HEK293 (cell line): ENCODE measurements at regions not wholly inside any gene's neighbourhood (a gene's known extent, or its start where the extent isn't known, plus 50 kb on each side); places are given as distances from the start of the nearest gene placed in this dataset.

Experiments used
- CTCF ChIA-PET: fragments of 350-600 bp; formaldehyde crosslinking; extraction: SDS; loops from one replicate; lab custom pipeline; 2021; ENCODE audit warnings: antibody characterized with exemption; lab: Yijun Ruan, JAX
- POLR2A ChIA-PET: fragments of 300-600 bp; formaldehyde crosslinking; extraction: SDS; loops from one replicate; lab custom pipeline; 2020; ENCODE audit warnings: antibody characterized with exemption, inconsistent platforms; lab: Yijun Ruan, JAX
- H3K27ac ChIP-seq: fragments of 200-500 bp; sonication (Bioruptor generic); 2 replicates; pipeline ENCODE4 v1.5.1; 2014; ENCODE audit warnings: low read depth, low read length, control low read depth, inconsistent platforms; ENCODE audit errors: extremely low read depth
- H3K36me3 ChIP-seq, 2 experiments: fragments of 200-500 bp in 1 of 2; sonication (Bioruptor generic) in 1 of 2; 1 replicate in 1 of 2; 2 replicates in 1 of 2; pipeline ENCODE4 v1.5.1; 2014 to 2017; ENCODE audit warnings: inconsistent platforms in 2 of 2, low read length in 2 of 2; ENCODE audit not compliant: control insufficient read depth in 2 of 2, insufficient read depth in 1 of 2
- H3K4me1 ChIP-seq: fragments of 200-500 bp; sonication (Bioruptor generic); 2 replicates; pipeline ENCODE4 v1.5.1; 2014; ENCODE audit warnings: mild to moderate bottlenecking, low read length, inconsistent platforms; ENCODE audit not compliant: control insufficient read depth, insufficient read depth
- H3K4me3 ChIP-seq: 2 replicates; pipeline ENCODE4 v1.5.1; 2011; ENCODE audit warnings: low read depth, mild to moderate bottlenecking, control low read depth, low read length, moderate library complexity
- H3K9me3 ChIP-seq: fragments of 200-500 bp; sonication (Bioruptor generic); 2 replicates; pipeline ENCODE4 v1.5.1; 2014; ENCODE audit warnings: low read depth, low read length, inconsistent platforms; ENCODE audit not compliant: control insufficient read depth, insufficient read depth
- GLI2 ChIP-seq: fragments of 450-650 bp; formaldehyde crosslinking; IDR thresholded peaks from 2 replicates; pipeline ENCODE4; 2017; ENCODE audit warnings: missing biosample characterization, missing genetic modification characterization, low read depth, borderline replicate concordance
- HOXA7 ChIP-seq: sonication (generic); formaldehyde crosslinking; IDR thresholded peaks from 2 replicates; pipeline ENCODE4 v1.8.1; 2022; ENCODE audit warnings: missing genetic modification reagents, borderline replicate concordance
- RBAK ChIP-seq: fragments of 450-650 bp; formaldehyde crosslinking; IDR thresholded peaks from 2 replicates; pipeline ENCODE4 v1.5.1; 2016; ENCODE audit warnings: missing biosample characterization, missing genetic modification characterization
- SCRT2 ChIP-seq: fragments of 450-650 bp; formaldehyde crosslinking; IDR thresholded peaks from 2 replicates; pipeline ENCODE4 v1.5.1; 2016; ENCODE audit warnings: missing biosample characterization, missing genetic modification characterization
- WT1 ChIP-seq: fragments of 450-650 bp; formaldehyde crosslinking; IDR thresholded peaks from 2 replicates; pipeline ENCODE4 v1.5.1; 2016; ENCODE audit warnings: missing biosample characterization, missing genetic modification characterization
- ZBTB8A ChIP-seq: fragments of 450-650 bp; formaldehyde crosslinking; IDR thresholded peaks from 2 replicates; pipeline ENCODE4 v1.5.1; 2016; ENCODE audit warnings: missing biosample characterization, missing genetic modification characterization
- ZFP41 ChIP-seq: fragments of 450-650 bp; formaldehyde crosslinking; IDR thresholded peaks from 2 replicates; pipeline ENCODE4 v1.5.1; 2016; ENCODE audit warnings: missing biosample characterization, missing genetic modification characterization, borderline replicate concordance
- ZIC2 ChIP-seq: fragments of 450-650 bp; formaldehyde crosslinking; IDR thresholded peaks from 2 replicates; pipeline ENCODE4 v1.5.1; 2016; ENCODE audit warnings: missing biosample characterization, missing genetic modification characterization
- ZNF112 ChIP-seq: fragments of 450-650 bp; formaldehyde crosslinking; IDR thresholded peaks from 2 replicates; pipeline ENCODE4 v1.5.0; 2017; ENCODE audit warnings: missing biosample characterization, missing genetic modification characterization
- ZNF133 ChIP-seq: fragments of 450-650 bp; formaldehyde crosslinking; IDR thresholded peaks from 2 replicates; pipeline ENCODE4 v1.5.1; 2016; ENCODE audit warnings: missing biosample characterization, missing genetic modification characterization
- ZNF146 ChIP-seq: fragments of 450-650 bp; formaldehyde crosslinking; IDR thresholded peaks from 2 replicates; pipeline ENCODE4 v1.5.1; 2016; ENCODE audit warnings: missing biosample characterization, missing genetic modification characterization
- ZNF169 ChIP-seq: fragments of 450-650 bp; formaldehyde crosslinking; IDR thresholded peaks from 2 replicates; pipeline ENCODE4 v1.5.1; 2016; ENCODE audit warnings: missing biosample characterization, missing genetic modification characterization
- ZNF174 ChIP-seq: fragments of 450-650 bp; formaldehyde crosslinking; IDR thresholded peaks from 2 replicates; pipeline ENCODE4 v1.5.0; 2017; ENCODE audit warnings: missing biosample characterization, mild to moderate bottlenecking, missing genetic modification characterization
- ZNF214 ChIP-seq: fragments of 450-650 bp; formaldehyde crosslinking; IDR thresholded peaks from 2 replicates; pipeline ENCODE4 v1.5.1; 2017; ENCODE audit warnings: missing biosample characterization, mild to moderate bottlenecking, missing genetic modification characterization, borderline replicate concordance
- ZNF266 ChIP-seq: fragments of 450-650 bp; formaldehyde crosslinking; IDR thresholded peaks from 2 replicates; pipeline ENCODE4 v1.5.1; 2016; ENCODE audit warnings: missing biosample characterization, missing genetic modification characterization, low read depth
- ZNF404 ChIP-seq: fragments of 450-650 bp; formaldehyde crosslinking; IDR thresholded peaks from 2 replicates; pipeline ENCODE4 v1.5.1; 2017; ENCODE audit warnings: missing biosample characterization, missing genetic modification characterization
- ZNF416 ChIP-seq: fragments of 450-650 bp; formaldehyde crosslinking; IDR thresholded peaks from 2 replicates; pipeline ENCODE4 v1.5.1; 2016; ENCODE audit warnings: missing biosample characterization, missing genetic modification characterization
- ZNF473 ChIP-seq: fragments of 450-650 bp; formaldehyde crosslinking; IDR thresholded peaks from 2 replicates; pipeline ENCODE4 v1.5.1; 2017; ENCODE audit warnings: missing biosample characterization, missing genetic modification characterization
- ZNF501 ChIP-seq: fragments of 450-650 bp; formaldehyde crosslinking; IDR thresholded peaks from 2 replicates; pipeline ENCODE4 v1.5.1; 2016; ENCODE audit warnings: missing biosample characterization, missing genetic modification characterization
- ZNF521 ChIP-seq: fragments of 450-650 bp; formaldehyde crosslinking; IDR thresholded peaks from 2 replicates; pipeline ENCODE4 v1.5.1; 2017; ENCODE audit warnings: missing biosample characterization, mild to moderate bottlenecking, missing genetic modification characterization
- ZNF530 ChIP-seq: fragments of 450-650 bp; formaldehyde crosslinking; IDR thresholded peaks from 2 replicates; pipeline ENCODE4 v1.5.1; 2016; ENCODE audit warnings: low read depth, missing biosample characterization, missing genetic modification characterization
- ZNF571 ChIP-seq: fragments of 450-650 bp; formaldehyde crosslinking; IDR thresholded peaks from 2 replicates; pipeline ENCODE4 v1.5.0; 2017; ENCODE audit warnings: missing biosample characterization, missing genetic modification characterization
- ZNF596 ChIP-seq: fragments of 450-650 bp; IDR thresholded peaks from 2 replicates; pipeline ENCODE4 v1.5.0; 2018; ENCODE audit warnings: missing biosample characterization, mild to moderate bottlenecking, missing genetic modification characterization, moderate library complexity
- ZNF76 ChIP-seq: fragments of 450-650 bp; formaldehyde crosslinking; IDR thresholded peaks from 2 replicates; pipeline ENCODE4; 2016; ENCODE audit warnings: low read depth, missing biosample characterization, missing genetic modification characterization, borderline replicate concordance
- ZNF768 ChIP-seq: fragments of 450-650 bp; formaldehyde crosslinking; IDR thresholded peaks from 2 replicates; pipeline ENCODE4 v1.5.1; 2018; ENCODE audit warnings: missing biosample characterization, mild to moderate bottlenecking, missing genetic modification characterization
- TF ChIP-seq, protein P1 (sequence below): fragments of 450-650 bp; formaldehyde crosslinking; IDR thresholded peaks from 2 replicates; pipeline ENCODE4; 2016; ENCODE audit warnings: missing biosample characterization, missing genetic modification characterization
- TF ChIP-seq, protein P2 (sequence below): fragments of 450-650 bp; formaldehyde crosslinking; IDR thresholded peaks from 2 replicates; pipeline ENCODE4 v1.5.1; 2016; ENCODE audit warnings: missing biosample characterization, missing genetic modification characterization
- TF ChIP-seq, protein P3 (sequence below): fragments of 450-650 bp; formaldehyde crosslinking; conservative IDR thresholded peaks from 2 replicates; pipeline ENCODE4 v1.5.1; 2016; ENCODE audit warnings: low read depth, missing biosample characterization, missing genetic modification characterization

DNA sequence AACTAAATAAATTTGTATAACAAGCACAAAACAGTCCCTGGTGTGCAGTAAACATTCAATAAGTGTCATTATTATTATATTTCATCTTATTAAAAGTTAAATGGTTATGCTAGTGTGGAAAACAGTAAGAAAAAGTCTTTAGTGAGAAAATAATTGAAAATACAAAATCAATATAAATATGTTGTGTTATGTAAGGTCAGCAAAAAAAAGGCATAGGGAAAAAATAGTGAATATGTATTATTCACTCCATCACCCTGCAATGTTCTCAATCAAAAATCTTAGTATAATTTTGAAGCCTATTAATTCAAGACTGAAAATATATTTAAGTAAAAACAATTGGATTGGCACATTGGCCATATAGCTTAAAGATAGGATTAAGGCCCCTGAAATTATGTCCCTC lies 63.3 kb upstream of the KCNMB2 start (continued):
- TF ChIP-seq ZNF404 (tag by site-specific recombination): no peak

DNA sequence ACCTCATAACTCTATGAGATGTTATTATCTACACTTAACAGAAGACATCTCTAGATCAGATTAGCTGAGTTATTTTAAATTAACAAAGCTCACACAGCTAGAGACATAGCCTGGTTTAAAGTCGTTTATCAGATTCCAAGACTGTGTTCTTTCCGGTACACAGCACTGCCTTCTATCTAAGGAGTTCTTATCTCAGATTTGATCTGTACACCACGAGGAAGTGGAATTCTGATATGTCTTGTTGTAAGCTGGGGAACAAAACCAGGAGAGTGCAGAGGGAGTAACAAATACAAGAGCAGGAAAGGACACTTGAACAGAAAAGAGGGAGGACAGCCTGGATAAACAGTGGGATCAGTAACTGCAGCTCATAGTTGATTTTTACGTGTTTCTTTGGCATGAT lies 61.7 kb upstream of the KCNMB2 start:
- POLR2A ChIA-PET: no interaction called here
- no peaks in the 10 kb centered on the region for H3K4me1 ChIP-seq
- no peaks in the 10 kb centered on the region for H3K36me3 ChIP-seq
- no peaks in the 10 kb centered on the region for H3K9me3 ChIP-seq
- H3K27ac ChIP-seq: no peak overlapping the region
- no peak overlapping the region for H3K4me3 ChIP-seq
- CTCF ChIA-PET: interaction anchor here (0.6 kb wide), 1 partner anchor 492 kb away, joined by 3 read pairs; no protein-coding TSS in a partner anchor
- TF ChIP-seq RBAK (tag by site-specific recombination): no peak
- TF ChIP-seq HOXA7 (CRISPR knock-in tag): no peak
- no peak for TF ChIP-seq ZNF112 (tag by site-specific recombination)
- TF ChIP-seq ZBTB8A (tag by site-specific recombination): no peak
- TF ChIP-seq ZNF473: no peak
- TF ChIP-seq, protein P1, sequence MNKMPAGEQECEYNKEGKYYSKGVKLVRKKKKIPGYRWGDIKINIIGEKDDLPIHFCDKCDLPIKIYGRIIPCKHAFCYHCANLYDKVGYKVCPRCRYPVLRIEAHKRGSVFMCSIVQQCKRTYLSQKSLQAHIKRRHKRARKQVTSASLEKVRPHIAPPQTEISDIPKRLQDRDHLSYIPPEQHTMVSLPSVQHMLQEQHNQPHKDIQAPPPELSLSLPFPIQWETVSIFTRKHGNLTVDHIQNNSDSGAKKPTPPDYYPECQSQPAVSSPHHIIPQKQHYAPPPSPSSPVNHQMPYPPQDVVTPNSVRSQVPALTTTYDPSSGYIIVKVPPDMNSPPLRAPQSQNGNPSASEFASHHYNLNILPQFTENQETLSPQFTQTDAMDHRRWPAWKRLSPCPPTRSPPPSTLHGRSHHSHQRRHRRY: no peak
- TF ChIP-seq ZNF133 (tag by site-specific recombination): no peak
- no peak for TF ChIP-seq ZNF76 (tag by site-specific recombination)
- no peak for TF ChIP-seq SCRT2 (tag by site-specific recombination)
- no peak for TF ChIP-seq ZNF521 (tag by site-specific recombination)
- TF ChIP-seq GLI2 (tag by site-specific recombination): no peak
- TF ChIP-seq ZFP41 (tag by site-specific recombination): no peak
- no peak for TF ChIP-seq ZNF174
- TF ChIP-seq ZNF501 (tag by site-specific recombination): no peak
- TF ChIP-seq ZNF571 (tag by site-specific recombination): no peak

DNA sequence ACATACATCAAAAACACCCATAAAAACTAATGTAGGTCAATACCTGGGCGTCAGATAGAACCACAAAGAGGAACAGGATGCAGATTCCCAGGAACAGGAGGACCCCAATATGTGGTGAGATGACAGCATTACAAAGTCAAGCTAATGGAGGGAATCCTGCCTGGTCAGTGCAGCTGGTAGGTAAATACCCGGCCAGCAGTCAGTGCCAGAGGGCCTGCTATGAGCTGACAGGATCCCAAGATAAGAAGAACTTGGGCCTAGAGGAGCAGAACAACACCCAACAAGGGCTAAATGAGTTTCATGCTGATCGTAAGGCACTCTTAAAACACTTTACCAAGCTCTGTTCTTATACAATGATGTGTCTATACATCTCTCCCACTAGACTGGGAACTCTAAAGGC lies 61.2 kb upstream of the KCNMB2 start:
- POLR2A ChIA-PET: no interaction called here
- Histone ChIP-seq H3K4me1 (no peaks in the 10 kb centered on the region), H3K9me3 (no peaks in the 10 kb centered on the region), H3K36me3 (no peaks in the 10 kb centered on the region), H3K4me3 (no peak overlapping the region), H3K27ac (no peak overlapping the region)
- CTCF ChIA-PET: interaction anchor here (0.6 kb wide), 1 partner anchor 694 kb away, joined by 3 read pairs; no protein-coding TSS in a partner anchor
- TF ChIP-seq, protein P2, sequence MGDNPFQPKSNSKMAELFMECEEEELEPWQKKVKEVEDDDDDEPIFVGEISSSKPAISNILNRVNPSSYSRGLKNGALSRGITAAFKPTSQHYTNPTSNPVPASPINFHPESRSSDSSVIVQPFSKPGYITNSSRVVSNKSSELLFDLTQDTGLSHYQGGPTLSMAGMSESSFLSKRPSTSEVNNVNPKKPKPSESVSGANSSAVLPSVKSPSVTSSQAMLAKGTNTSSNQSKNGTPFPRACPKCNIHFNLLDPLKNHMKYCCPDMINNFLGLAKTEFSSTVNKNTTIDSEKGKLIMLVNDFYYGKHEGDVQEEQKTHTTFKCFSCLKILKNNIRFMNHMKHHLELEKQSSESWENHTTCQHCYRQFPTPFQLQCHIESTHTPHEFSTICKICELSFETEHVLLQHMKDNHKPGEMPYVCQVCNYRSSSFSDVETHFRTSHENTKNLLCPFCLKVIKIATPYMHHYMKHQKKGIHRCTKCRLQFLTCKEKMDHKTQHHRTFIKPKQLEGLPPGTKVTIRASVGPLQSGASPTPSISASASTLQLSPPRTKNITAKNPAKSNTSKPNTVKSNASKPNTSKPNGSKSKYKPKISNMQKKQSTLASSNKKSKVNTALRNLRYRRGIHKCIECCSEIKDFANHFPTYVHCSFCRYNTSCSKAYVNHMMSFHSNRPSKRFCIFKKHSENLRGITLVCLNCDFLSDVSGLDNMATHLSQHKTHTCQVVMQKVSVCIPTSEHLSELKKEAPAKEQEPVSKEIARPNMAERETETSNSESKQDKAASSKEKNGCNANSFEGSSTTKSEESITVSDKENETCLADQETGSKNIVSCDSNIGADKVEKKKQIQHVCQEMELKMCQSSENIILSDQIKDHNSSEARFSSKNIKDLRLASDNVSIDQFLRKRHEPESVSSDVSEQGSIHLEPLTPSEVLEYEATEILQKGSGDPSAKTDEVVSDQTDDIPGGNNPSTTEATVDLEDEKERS: no peak
- no peak for TF ChIP-seq ZNF214
- no peak for TF ChIP-seq WT1 (tag by site-specific recombination)
- no peak for TF ChIP-seq ZNF530 (tag by site-specific recombination)
- TF ChIP-seq ZNF76 (tag by site-specific recombination): no peak
- TF ChIP-seq, protein P3, sequence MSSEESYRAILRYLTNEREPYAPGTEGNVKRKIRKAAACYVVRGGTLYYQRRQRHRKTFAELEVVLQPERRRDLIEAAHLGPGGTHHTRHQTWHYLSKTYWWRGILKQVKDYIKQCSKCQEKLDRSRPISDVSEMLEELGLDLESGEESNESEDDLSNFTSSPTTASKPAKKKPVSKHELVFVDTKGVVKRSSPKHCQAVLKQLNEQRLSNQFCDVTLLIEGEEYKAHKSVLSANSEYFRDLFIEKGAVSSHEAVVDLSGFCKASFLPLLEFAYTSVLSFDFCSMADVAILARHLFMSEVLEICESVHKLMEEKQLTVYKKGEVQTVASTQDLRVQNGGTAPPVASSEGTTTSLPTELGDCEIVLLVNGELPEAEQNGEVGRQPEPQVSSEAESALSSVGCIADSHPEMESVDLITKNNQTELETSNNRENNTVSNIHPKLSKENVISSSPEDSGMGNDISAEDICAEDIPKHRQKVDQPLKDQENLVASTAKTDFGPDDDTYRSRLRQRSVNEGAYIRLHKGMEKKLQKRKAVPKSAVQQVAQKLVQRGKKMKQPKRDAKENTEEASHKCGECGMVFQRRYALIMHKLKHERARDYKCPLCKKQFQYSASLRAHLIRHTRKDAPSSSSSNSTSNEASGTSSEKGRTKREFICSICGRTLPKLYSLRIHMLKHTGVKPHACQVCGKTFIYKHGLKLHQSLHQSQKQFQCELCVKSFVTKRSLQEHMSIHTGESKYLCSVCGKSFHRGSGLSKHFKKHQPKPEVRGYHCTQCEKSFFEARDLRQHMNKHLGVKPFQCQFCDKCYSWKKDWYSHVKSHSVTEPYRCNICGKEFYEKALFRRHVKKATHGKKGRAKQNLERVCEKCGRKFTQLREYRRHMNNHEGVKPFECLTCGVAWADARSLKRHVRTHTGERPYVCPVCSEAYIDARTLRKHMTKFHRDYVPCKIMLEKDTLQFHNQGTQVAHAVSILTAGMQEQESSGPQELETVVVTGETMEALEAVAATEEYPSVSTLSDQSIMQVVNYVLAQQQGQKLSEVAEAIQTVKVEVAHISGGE: no peak
- no peak for TF ChIP-seq ZIC2 (tag by site-specific recombination)
- TF ChIP-seq ZNF416 (tag by site-specific recombination): no peak
- no peak for TF ChIP-seq ZNF768
- no peak for TF ChIP-seq ZNF169
- no peak for TF ChIP-seq ZNF596 (tag by site-specific recombination)
- TF ChIP-seq ZNF266 (tag by site-specific recombination): no peak
- TF ChIP-seq ZNF146: no peak
- TF ChIP-seq ZNF571 (tag by site-specific recombination): no peak
